Glutamatergic neuron (in vitro differentiated cells): ENCODE measurements at regions not wholly inside any gene's neighbourhood (a gene's known extent, or its start where the extent isn't known, plus 50 kb on each side); places are given as distances from the start of the nearest gene placed in this dataset.
"Not testable (repeated sequence)": the region's sequence is repeated elsewhere in the genome, so short reads cannot be mapped to it uniquely, and the experiment has no call there.

Source experiments
- DNase-seq: peaks from one replicate; pipeline ENCODE4 v3.0.0; 2022
- H3K27ac Mint-ChIP-seq: one replicate; pipeline ENCODE4 v1.8.0; 2020; ENCODE audit warnings: mild to moderate bottlenecking, mixed read lengths, inconsistent platforms; ENCODE audit not compliant: unreplicated experiment
- H3K27me3 Mint-ChIP-seq: one replicate; pipeline ENCODE4 v1.8.0; 2020; ENCODE audit warnings: mild to moderate bottlenecking, moderate library complexity, mixed read lengths, inconsistent platforms; ENCODE audit not compliant: unreplicated experiment
- H3K36me3 Mint-ChIP-seq: one replicate; pipeline ENCODE4 v1.8.0; 2020; ENCODE audit warnings: mild to moderate bottlenecking, mixed read lengths, inconsistent platforms; ENCODE audit not compliant: unreplicated experiment
- H3K4me1 Mint-ChIP-seq: one replicate; pipeline ENCODE4 v1.8.0; 2020; ENCODE audit warnings: mild to moderate bottlenecking, low read depth, mixed read lengths, inconsistent platforms; ENCODE audit not compliant: unreplicated experiment
- H3K4me3 Mint-ChIP-seq: one replicate; pipeline ENCODE4 v1.8.0; 2020; ENCODE audit warnings: mild to moderate bottlenecking, mixed read lengths, inconsistent platforms; ENCODE audit not compliant: unreplicated experiment
- H3K9me3 Mint-ChIP-seq: one replicate; pipeline ENCODE4 v1.8.0; 2020; ENCODE audit warnings: mild to moderate bottlenecking, moderate library complexity, mixed read lengths, inconsistent platforms; ENCODE audit not compliant: unreplicated experiment
- TF ChIP-seq, protein P1 (sequence below): fragments of 200-600 bp; sonication (generic); IDR thresholded peaks from one replicate; pipeline ENCODE4 v1.5.0; 2021; ENCODE audit not compliant: partially characterized antibody, unreplicated experiment

DNA sequence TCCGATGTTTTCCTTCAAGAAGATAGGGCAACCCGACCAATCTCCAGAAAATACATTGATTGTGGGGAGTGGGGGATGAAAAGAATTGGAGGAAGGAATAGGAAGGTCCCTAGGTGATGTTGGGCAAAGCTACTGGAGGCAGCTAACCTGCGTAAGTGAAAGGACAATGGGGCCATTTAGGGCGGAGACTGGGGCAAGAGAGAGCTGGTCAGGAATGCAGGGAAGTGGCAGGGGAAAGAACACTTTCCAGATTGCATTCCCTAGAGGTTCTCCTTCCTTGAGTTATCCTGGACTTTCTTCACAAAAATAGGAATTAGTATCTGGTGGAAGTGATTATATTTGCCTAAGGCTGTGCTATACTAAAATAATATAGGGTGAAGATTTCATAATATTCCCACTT, 151.8 kb upstream of the HMGA2 start:
- DNase-seq, result no peak
- no peaks in the 10 kb centered on the region for H3K27me3 Mint-ChIP-seq
- H3K4me3 Mint-ChIP-seq, result no peak overlapping the region
- TF ChIP-seq, protein P1, sequence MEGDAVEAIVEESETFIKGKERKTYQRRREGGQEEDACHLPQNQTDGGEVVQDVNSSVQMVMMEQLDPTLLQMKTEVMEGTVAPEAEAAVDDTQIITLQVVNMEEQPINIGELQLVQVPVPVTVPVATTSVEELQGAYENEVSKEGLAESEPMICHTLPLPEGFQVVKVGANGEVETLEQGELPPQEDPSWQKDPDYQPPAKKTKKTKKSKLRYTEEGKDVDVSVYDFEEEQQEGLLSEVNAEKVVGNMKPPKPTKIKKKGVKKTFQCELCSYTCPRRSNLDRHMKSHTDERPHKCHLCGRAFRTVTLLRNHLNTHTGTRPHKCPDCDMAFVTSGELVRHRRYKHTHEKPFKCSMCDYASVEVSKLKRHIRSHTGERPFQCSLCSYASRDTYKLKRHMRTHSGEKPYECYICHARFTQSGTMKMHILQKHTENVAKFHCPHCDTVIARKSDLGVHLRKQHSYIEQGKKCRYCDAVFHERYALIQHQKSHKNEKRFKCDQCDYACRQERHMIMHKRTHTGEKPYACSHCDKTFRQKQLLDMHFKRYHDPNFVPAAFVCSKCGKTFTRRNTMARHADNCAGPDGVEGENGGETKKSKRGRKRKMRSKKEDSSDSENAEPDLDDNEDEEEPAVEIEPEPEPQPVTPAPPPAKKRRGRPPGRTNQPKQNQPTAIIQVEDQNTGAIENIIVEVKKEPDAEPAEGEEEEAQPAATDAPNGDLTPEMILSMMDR, result no peak
- peaks cover 17% of the 10 kb centered on the region for H3K4me1 Mint-ChIP-seq
- no peak overlapping the region for H3K27ac Mint-ChIP-seq
- peaks cover 2% of the 10 kb centered on the region for H3K9me3 Mint-ChIP-seq
- H3K36me3 Mint-ChIP-seq, result no peaks in the 10 kb centered on the region

DNA sequence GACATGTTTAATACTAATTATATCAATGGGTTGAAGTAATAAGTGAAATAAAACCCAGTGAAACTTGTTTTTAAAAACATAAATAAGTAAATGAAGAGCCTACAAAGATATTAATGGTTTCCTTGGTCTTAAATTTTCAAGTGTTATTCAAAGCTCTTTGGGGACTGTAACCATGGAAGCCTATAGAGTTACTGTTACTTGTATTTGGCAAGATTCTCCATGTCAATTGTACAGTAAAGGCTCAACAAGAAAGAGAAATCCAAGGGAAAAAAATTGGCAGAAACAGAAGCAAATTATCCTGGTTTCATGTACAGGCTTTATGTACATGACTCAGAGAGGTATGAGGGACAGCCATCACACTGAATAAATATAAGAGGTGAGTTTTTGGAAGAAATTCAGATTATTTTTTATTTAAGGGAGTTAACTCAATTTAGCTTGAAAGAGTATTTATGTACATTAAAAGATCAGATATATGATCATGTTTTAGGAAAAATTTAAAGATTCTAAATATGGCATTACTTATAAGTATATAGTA, 151.1 kb upstream of the HMGA2 start:
- TF ChIP-seq, protein P1, result no peak
- Mint-ChIP-seq H3K36me3 (peaks cover 6% of the 10 kb centered on the region), H3K4me3 (no peak overlapping the region), H3K9me3 (peaks cover 2% of the 10 kb centered on the region), H3K27ac (no peak overlapping the region), H3K4me1 (peaks cover 11% of the 10 kb centered on the region), H3K27me3 (peaks cover 2% of the 10 kb centered on the region)
- no peak for DNase-seq

DNA sequence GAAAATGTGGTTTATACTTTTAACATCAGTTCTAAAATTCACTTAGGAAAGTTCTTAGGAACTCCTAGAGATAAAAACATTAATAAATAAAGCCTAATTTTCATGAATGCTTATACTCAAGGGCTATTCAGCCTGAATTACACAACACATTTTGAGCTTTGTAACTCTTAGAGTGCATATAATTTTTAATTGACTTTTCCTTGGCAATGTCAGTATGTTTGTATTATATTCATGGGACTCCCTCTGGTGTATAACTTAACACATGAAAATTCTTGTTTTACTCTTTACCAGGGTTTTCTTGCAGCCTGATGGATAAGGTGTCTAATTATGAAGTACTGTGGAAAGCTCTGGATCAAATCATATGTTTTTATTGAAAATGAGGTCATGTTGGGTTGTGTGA, 150.6 kb upstream of the HMGA2 start:
- Mint-ChIP-seq H3K4me3 (no peak overlapping the region), H3K27ac (no peak overlapping the region), H3K9me3 (peaks cover 2% of the 10 kb centered on the region), H3K4me1 (peaks cover 7% of the 10 kb centered on the region), H3K36me3 (peaks cover 7% of the 10 kb centered on the region), H3K27me3 (peaks cover 2% of the 10 kb centered on the region)
- TF ChIP-seq, protein P1, result no peak
- no peak for DNase-seq

DNA sequence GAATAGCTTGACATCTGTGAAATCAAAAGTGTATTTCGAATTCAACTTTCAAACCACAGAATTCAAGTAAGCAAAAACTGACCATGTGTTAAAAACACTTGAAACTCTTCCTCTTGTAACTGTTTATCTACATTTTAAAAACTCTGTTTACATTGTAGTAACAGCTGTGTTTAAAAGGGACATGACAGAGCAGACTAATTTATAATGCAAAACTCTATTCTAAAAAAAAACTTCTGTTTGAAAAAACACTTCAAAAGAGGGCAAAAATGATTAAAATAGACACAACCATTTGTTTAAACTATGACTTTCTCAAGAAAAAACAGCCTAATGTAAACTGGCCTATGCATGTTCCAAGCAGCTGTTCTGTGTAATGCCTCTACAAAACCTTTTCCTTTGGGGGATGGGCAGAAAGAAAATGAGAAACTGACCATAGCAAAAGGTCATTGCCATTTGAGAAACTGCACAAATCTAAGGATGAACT, 149.1 kb upstream of the HMGA2 start:
- TF ChIP-seq, protein P1, result no peak
- H3K9me3 Mint-ChIP-seq, result peaks cover 2% of the 10 kb centered on the region
- peaks cover 3% of the 10 kb centered on the region for H3K4me1 Mint-ChIP-seq
- H3K27ac Mint-ChIP-seq, result no peak overlapping the region
- peaks cover 2% of the 10 kb centered on the region for H3K27me3 Mint-ChIP-seq
- DNase-seq, result no peak
- H3K36me3 Mint-ChIP-seq, result peaks cover 7% of the 10 kb centered on the region
- no peak overlapping the region for H3K4me3 Mint-ChIP-seq

DNA sequence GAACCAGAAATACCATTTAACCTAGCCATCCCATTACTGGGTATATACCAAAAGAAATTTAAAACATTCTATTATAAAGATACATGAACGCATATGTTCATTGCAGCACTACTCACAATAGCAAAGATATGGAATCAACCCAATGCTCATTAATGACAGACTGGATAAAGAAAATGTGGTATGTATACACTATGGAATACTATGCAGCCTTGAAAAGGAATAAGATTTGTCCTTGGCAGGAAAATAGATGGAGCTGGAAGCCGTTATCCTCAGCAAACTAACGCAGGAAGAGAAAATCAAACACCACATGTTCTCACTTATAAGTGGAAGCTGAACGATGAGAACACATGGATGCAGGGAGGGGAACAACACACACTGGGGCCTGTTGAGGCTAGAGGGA, 146.1 kb upstream of the HMGA2 start:
- DNase-seq, H3K4me1 Mint-ChIP-seq, H3K27me3 Mint-ChIP-seq, H3K9me3 Mint-ChIP-seq, H3K27ac Mint-ChIP-seq, H3K4me3 Mint-ChIP-seq, H3K36me3 Mint-ChIP-seq: not testable (repeated sequence)
